ENCODE measurements at regions not wholly inside any gene's neighbourhood (a gene's known extent, or its start where the extent isn't known, plus 50 kb on each side); places are given as distances from the start of the nearest gene placed in this dataset.
A peak's percentile ranks its signal among the peaks of the same experiment; 100 is the strongest.

DNA sequence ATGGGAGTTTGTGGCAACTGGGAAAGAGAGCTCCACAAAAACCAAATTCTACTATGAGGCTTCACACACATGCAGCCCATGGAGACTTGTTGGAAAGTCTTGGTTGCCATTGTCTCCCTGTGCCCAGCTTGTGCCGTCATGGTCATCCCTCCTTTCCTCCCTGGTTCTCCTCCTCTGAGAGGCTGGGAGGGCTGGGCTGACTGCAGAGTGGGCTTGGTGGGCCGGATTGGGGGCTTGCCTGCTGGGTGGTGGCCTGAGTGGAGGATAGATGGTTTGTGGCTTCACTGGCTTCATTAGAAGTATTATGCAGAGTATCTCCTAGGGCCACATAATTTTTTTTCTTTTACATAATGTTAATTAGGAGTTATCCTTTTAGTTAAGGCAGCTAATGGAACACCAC lies 52.3 kb upstream of the IRX2 start:
- peaks cover 95% of the 10 kb centered on the region for H3K27me3 Mint-ChIP-seq
- H3K4me1 Mint-ChIP-seq (ENCODE audit: low read depth) = peaks cover 2% of the 10 kb centered on the region
- H3K4me3 Mint-ChIP-seq (ENCODE audit: low read depth) = no peak overlapping the region
- no peaks in the 10 kb centered on the region for H3K9me3 Mint-ChIP-seq (ENCODE audit: low read depth)
- no peaks in the 10 kb centered on the region for H3K36me3 Mint-ChIP-seq (ENCODE audit: insufficient read depth)
- TF ChIP-seq CTCF (IDR thresholded peaks at IDR 0.05; ENCODE audit: unreplicated experiment) = no peak
- no peak for DNase-seq (ENCODE audit: low spot score, unreplicated experiment)
- H3K27ac Mint-ChIP-seq = no peak overlapping the region

DNA sequence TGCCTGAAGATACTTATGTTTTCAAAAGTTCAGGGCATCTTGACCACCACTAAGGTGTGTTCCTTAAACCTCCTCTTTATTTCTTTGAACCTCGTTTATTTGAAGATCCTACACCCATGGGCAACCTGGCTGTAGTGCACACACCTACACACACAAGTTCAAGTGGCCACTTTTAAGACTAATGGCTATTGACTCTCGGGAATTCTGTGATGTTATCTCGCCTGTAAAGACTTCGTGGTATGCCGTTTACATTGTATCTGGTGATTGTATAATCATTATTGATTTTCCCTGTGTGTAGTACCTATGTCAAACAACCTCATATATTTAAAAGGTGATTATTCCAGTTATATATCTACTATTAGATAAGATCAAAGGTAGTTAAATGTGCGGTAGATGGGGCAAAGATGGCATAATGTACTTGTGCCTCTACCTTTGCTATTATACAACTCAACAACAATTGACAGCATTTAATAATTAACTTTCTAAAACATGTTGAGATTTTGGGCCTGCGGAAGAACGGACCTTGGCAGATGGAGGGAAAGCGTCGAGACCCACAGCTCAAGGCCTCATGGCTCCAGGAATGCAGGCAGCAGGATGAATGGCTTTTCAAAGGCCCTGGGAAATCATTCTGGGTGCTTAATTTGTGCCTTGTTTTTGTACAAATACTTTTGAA lies 51.4 kb upstream of the IRX2 start:
- DNase-seq (ENCODE audit: low spot score, unreplicated experiment) = no peak
- TF ChIP-seq CTCF (IDR thresholded peaks at IDR 0.05; ENCODE audit: unreplicated experiment) = no peak
- Mint-ChIP-seq H3K27ac (peak overlapping the region; percentile 5), H3K27me3 (peaks cover 95% of the 10 kb centered on the region), H3K4me1 (ENCODE audit: low read depth) (peaks cover 2% of the 10 kb centered on the region), H3K4me3 (ENCODE audit: low read depth) (no peak overlapping the region), H3K36me3 (ENCODE audit: insufficient read depth) (no peaks in the 10 kb centered on the region), H3K9me3 (ENCODE audit: low read depth) (no peaks in the 10 kb centered on the region)

DNA sequence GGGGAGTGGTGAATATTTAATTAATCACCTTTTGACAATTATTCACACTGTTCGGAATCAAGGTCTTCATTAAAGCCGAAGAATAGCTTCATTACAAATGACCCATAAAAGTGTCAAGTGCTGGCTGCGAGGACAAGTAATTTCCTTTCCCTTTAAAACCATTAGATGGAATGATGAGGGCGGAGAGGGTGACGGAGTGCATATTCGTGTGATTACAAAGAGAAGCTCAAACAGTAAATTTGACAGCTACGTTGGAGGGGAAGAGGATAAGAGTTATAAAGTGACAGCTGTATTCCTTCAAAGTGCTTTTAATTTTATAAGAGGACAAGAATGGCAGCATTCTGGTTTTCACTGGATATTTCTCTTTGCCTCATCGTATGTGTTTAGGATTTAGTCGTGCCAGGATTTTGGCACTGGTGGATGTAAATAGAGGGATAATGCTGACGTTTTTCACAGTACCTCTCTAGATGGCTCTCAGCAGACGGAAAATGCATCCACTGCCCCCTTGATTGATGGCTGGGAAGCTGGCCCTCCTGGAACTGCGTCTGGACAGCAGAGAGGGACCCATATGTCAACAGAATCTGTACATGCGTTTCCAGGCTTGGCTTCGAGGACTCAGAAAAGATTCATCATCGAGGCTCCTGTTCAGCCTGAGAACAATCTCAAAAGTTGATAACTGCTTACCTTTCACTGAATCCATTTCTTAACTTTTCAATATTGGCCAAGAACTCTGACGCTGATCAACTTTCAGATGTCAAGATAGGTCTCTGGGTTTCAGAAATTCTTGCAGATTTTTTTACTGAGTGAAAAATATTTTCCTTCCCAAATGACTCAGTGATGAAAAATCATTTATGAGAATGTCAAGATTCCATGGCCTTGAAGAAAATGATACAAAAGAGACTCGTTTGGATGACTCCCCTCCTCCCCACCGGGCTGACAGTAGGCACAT lies 50.4 kb upstream of the IRX2 start:
- Mint-ChIP-seq H3K4me3 (ENCODE audit: low read depth) (no peak overlapping the region), H3K4me1 (ENCODE audit: low read depth) (peaks cover 2% of the 10 kb centered on the region)

More for the DNA sequence above, 50.4 kb upstream of the IRX2 start:
- H3K27ac Mint-ChIP-seq = peak overlapping the region; percentile 62
- H3K36me3 Mint-ChIP-seq (ENCODE audit: insufficient read depth) = no peaks in the 10 kb centered on the region
- no peak for TF ChIP-seq CTCF (IDR thresholded peaks at IDR 0.05; ENCODE audit: unreplicated experiment)
- H3K9me3 Mint-ChIP-seq (ENCODE audit: low read depth) = no peaks in the 10 kb centered on the region
- peaks cover 95% of the 10 kb centered on the region for H3K27me3 Mint-ChIP-seq
- no peak for DNase-seq (ENCODE audit: low spot score, unreplicated experiment)
